K562 (cell line): ENCODE measurements at regions not wholly inside any gene's neighbourhood (a gene's known extent, or its start where the extent isn't known, plus 50 kb on each side); places are given as distances from the start of the nearest gene placed in this dataset.

ENCODE experiments used
- ATAC-seq: fragments of 200-7000 bp; cut with Tn5 transposase; 3 replicates; pipeline ENCODE4 v1.9.1; 2020; ENCODE audit warnings: moderate library complexity
- BruUV-seq: library from RNA; stranded (reverse); fragments of 400-500 nt; replicated peaks from 2 replicates; lab custom pipeline; 2021; lab: Mats Ljungman, UMichigan
- CTCF ChIA-PET: fragments of 300-600 bp; formaldehyde crosslinking; extraction: SDS; loops from one replicate; lab custom pipeline; 2021; ENCODE audit warnings: low intra/inter-chr PET ratio; lab: Yijun Ruan, JAX
- POLR2A ChIA-PET: fragments of 300-600, 350-650 bp; sonication (Branson Sonifier 250); formaldehyde crosslinking; extraction: SDS; loops from one replicate; lab custom pipeline; 2021; ENCODE audit warnings: antibody characterized with exemption, inconsistent platforms; lab: Yijun Ruan, JAX
- DNase-seq, 4 experiments: peaks; one replicate each; pipeline versions ENCODE4 v3.0.0 to v3.0.0-alpha.2; 2011 to 2018; ENCODE audit warnings: low spot score in 3 of 4, mixed read lengths in 3 of 4; ENCODE audit errors: extremely low read depth in 1 of 4
- FAIRE-seq: peaks from 2 replicates; lab custom pipeline; 2011; peaks lifted over from hg19 to GRCh38; lab: Jason Lieb, UNC
- H2AFZ ChIP-seq: 2 replicates; pipeline ENCODE4 v1.6.0; 2011; ENCODE audit warnings: low read depth, low read length, control low read depth, inconsistent platforms
- H3K27ac ChIP-seq: fragments of 200-600 bp; 3 replicates; pipeline ENCODE4 v1.8.0; 2011; ENCODE audit warnings: low read depth, mild to moderate bottlenecking, control low read depth, inconsistent platforms, low read length, moderate library complexity, mixed read lengths; ENCODE audit errors: extremely low read depth
- H3K27me3 ChIP-seq, 2 experiments: fragments of 300-600 bp in 1 of 2; 2 replicates in 1 of 2; 3 replicates in 1 of 2; pipeline versions ENCODE4 v1.6.0 to v1.8.0; 2011; ENCODE audit warnings: inconsistent platforms in 2 of 2, low read length in 2 of 2, mild to moderate bottlenecking in 1 of 2, mixed read lengths in 1 of 2, moderate library complexity in 1 of 2; ENCODE audit not compliant: control insufficient read depth in 2 of 2, insufficient read depth in 2 of 2
- H3K36me3 ChIP-seq: fragments of 300-600 bp; 3 replicates; pipeline ENCODE4 v1.8.0; 2011; ENCODE audit warnings: mild to moderate bottlenecking, low read length, inconsistent platforms; ENCODE audit not compliant: control insufficient read depth, insufficient read depth
- H3K4me1 ChIP-seq, 2 experiments: fragments of 200-600 bp in 1 of 2; replicated peaks in 1 of 2; 2 replicates in 1 of 2; 3 replicates in 1 of 2; pipeline versions ENCODE4 v1.5.1 to v1.8.0; 2011; ENCODE audit warnings: inconsistent platforms in 2 of 2, low read length in 2 of 2, mild to moderate bottlenecking in 1 of 2, mixed read lengths in 1 of 2, moderate library complexity in 1 of 2; ENCODE audit not compliant: control insufficient read depth in 2 of 2, insufficient read depth in 2 of 2
- H3K4me2 ChIP-seq: 2 replicates; pipeline ENCODE4 v1.6.1; 2011; ENCODE audit warnings: low read length, control low read depth, inconsistent platforms, mixed read lengths; ENCODE audit not compliant: insufficient read depth
- H3K4me3 ChIP-seq: fragments of 200-600 bp; sonication (generic), shearing (Covaris generic); 2 replicates; pipeline ENCODE4 v1.5.1; 2016; ENCODE audit warnings: control low read depth, inconsistent platforms
- H3K79me2 ChIP-seq: fragments of 200-600 bp; 3 replicates; pipeline ENCODE4 v1.8.0; 2011; ENCODE audit warnings: low read length, inconsistent platforms; ENCODE audit not compliant: control insufficient read depth, insufficient read depth
- H3K9ac ChIP-seq, 2 experiments: 2 replicates each; pipeline versions ENCODE4 v1.6.0 to v1.6.1; 2011; ENCODE audit warnings: low read depth in 2 of 2, low read length in 2 of 2, control low read depth in 1 of 2, inconsistent platforms in 1 of 2, mild to moderate bottlenecking in 1 of 2, mixed read lengths in 1 of 2; ENCODE audit not compliant: insufficient read depth in 1 of 2
- H3K9me1 ChIP-seq: one replicate; pipeline ENCODE4 v1.6.0; 2011; ENCODE audit warnings: inconsistent platforms, mild to moderate bottlenecking, low read length, moderate library complexity; ENCODE audit not compliant: control insufficient read depth, insufficient read depth
- H3K9me3 ChIP-seq: replicated peaks from 2 replicates; pipeline ENCODE4 v1.5.1; 2011; ENCODE audit warnings: low read depth, low read length, inconsistent platforms; ENCODE audit not compliant: control insufficient read depth, insufficient read depth
- H4K20me1 ChIP-seq: replicated peaks from 2 replicates; pipeline ENCODE4 v1.6.1; 2011; ENCODE audit warnings: low read length, inconsistent platforms, mixed read lengths; ENCODE audit not compliant: control insufficient read depth, insufficient read depth
- DACH1 ChIP-seq: fragments of 450-650 bp; IDR thresholded peaks from 2 replicates; pipeline ENCODE4 v1.6.1; 2018; ENCODE audit not compliant: partially characterized antibody
- DEAF1 ChIP-seq: fragments of 450-650 bp; formaldehyde crosslinking; IDR thresholded peaks from 2 replicates; pipeline ENCODE4 v1.4.0; 2020; ENCODE audit warnings: mild to moderate bottlenecking, moderate library complexity
- NCOR1 ChIP-seq: fragments of 450-650 bp; IDR thresholded peaks from 2 replicates; pipeline ENCODE4 v1.6.1; 2016; ENCODE audit warnings: mild to moderate bottlenecking, moderate library complexity
- PCBP2 ChIP-seq: fragments of 200-400 bp; formaldehyde crosslinking; IDR thresholded peaks from 2 replicates; pipeline ENCODE4 v1.6.1; 2018; ENCODE audit warnings: low read length, low read depth, mild to moderate bottlenecking, moderate library complexity; ENCODE audit not compliant: poor library complexity, severe bottlenecking
- RFX1 ChIP-seq: fragments of 450-650 bp; IDR thresholded peaks from 2 replicates; pipeline ENCODE4 v1.6.1; 2016; ENCODE audit warnings: mild to moderate bottlenecking, moderate library complexity
- SIN3B ChIP-seq: fragments of 450-650 bp; IDR thresholded peaks from 2 replicates; pipeline ENCODE4 v1.6.1; 2017; ENCODE audit warnings: low read depth, mild to moderate bottlenecking, moderate library complexity
- STAG1 ChIP-seq: sonication (generic); formaldehyde crosslinking; IDR thresholded peaks from 2 replicates; pipeline ENCODE4 v1.5.0; 2020; ENCODE audit warnings: missing genetic modification reagents, borderline replicate concordance
- ZEB2 ChIP-seq: fragments of 450-650 bp; IDR thresholded peaks from 2 replicates; pipeline ENCODE4 v1.6.1; 2016
- WGBS: fragments of 100-300 bp; shearing (Covaris generic); methylation state at CpG from one replicate; pipeline ENCODE4 v1.1.6; 2016; ENCODE audit warnings: low coverage, mixed read lengths; ENCODE audit not compliant: insufficient coverage; ENCODE audit errors: missing lambda C conversion rate; 5-methylcytosine and 5-hydroxymethylcytosine counted together
- in situ Hi-C: fragments of 300-500 bp; cut with MboI; formaldehyde crosslinking; loops from 4 replicates; pipeline ENCODE4 v1.15.0; 2018; ENCODE audit warnings: inconsistent platforms, mixed read lengths
- intact Hi-C: fragments of 100-400 bp; cut with micrococcal nuclease; formaldehyde crosslinking; loops from 2 replicates; pipeline ENCODE4 v1.14.2; 2022

GRCh38 chr19:34089566-34089965 lies 82.7 kb upstream of the LSM14A start:
- POLR2A ChIA-PET, result no interaction called here
- Histone ChIP-seq H3K79me2 (no peaks in the 10 kb centered on the region), H4K20me1 (no peaks in the 10 kb centered on the region), H3K4me2 (no peak overlapping the region), H3K4me3 (no peak overlapping the region), H3K27ac (no peak overlapping the region), H3K9me1 (no peaks in the 10 kb centered on the region), H3K27me3 (peaks cover 3 to 16% of the 10 kb centered on the region in 2 experiments; a peak in 3 of 5 replicates), H3K4me1 (no peaks in the 10 kb centered on the region)
- DNase-seq (no peak), FAIRE-seq (no peak)
- intact Hi-C loops, result no loop called here
- no TSS peak for BruUV-seq
- in situ Hi-C loops, result no loop called here
- WGBS, result 2% methylated on average over 5 of the region's 5 CpGs
- TF ChIP-seq RFX1, result no peak
- TF ChIP-seq DACH1, result no peak
- TF ChIP-seq NCOR1, result no peak
- no peak for TF ChIP-seq ZEB2
- TF ChIP-seq PCBP2, result no peak
- TF ChIP-seq SIN3B, result no peak
- TF ChIP-seq STAG1 (CRISPR knock-in tag), result no peak
- no peak for TF ChIP-seq DEAF1 (CRISPR knock-in tag)
- TF ChIP-seq, all 486 proteins: peak for 0
- H3K9ac ChIP-seq, result no peak overlapping the region
- no peaks in the 10 kb centered on the region for H3K36me3 ChIP-seq
- ATAC-seq, result no peak
- H2AFZ ChIP-seq, result no peak overlapping the region
- CTCF ChIA-PET, result no interaction called here
- H3K9me3 ChIP-seq, result no peaks in the 10 kb centered on the region
